K562 (cell line): ENCODE measurements at regions not wholly inside any gene's neighbourhood (a gene's known extent, or its start where the extent isn't known, plus 50 kb on each side); places are given as distances from the start of the nearest gene placed in this dataset.
A peak's percentile ranks its signal among the peaks of the same experiment; 100 is the strongest.

ENCODE experiments used
- BRD4 ChIP-seq: fragments of 200-600 bp; sonication (generic); IDR thresholded peaks from 2 replicates; pipeline ENCODE4 v1.6.1; 2017; ENCODE audit warnings: inconsistent platforms
- HMG20B ChIP-seq: fragments of 250-450 bp; sonication (Bioruptor Pico); IDR thresholded peaks from 2 replicates; pipeline ENCODE4 v1.5.0; 2021; ENCODE audit warnings: mild to moderate bottlenecking
- KLF10 ChIP-seq: fragments of 250-450 bp; sonication (Bioruptor Pico); IDR thresholded peaks from 2 replicates; pipeline ENCODE4 v1.6.1; 2021; ENCODE audit warnings: matching md5 sums
- MBD2 ChIP-seq: sonication (generic); IDR thresholded peaks from 2 replicates; pipeline ENCODE4 v1.6.1; 2016; ENCODE audit warnings: low read depth, borderline replicate concordance
- MTF1 ChIP-seq: fragments of 250-450 bp; sonication (Bioruptor Pico); IDR thresholded peaks from 2 replicates; pipeline ENCODE4 v1.9.0; 2021; ENCODE audit warnings: moderate library complexity, mild to moderate bottlenecking, inconsistent platforms, borderline replicate concordance
- NEUROD1 ChIP-seq: fragments of 150-350 bp; IDR thresholded peaks from 2 replicates; pipeline ENCODE4 v1.6.1; 2014; ENCODE audit warnings: borderline replicate concordance, low read length, low read depth; ENCODE audit not compliant: partially characterized antibody
- RCOR1 ChIP-seq, 2 experiments: IDR thresholded peaks; 2 replicates each; pipeline ENCODE4 v1.6.1; 2012; ENCODE audit warnings: low read depth in 2 of 2, low read length in 2 of 2, borderline replicate concordance in 1 of 2, improper control_type of control experiment in 1 of 2
- TCF7L2 ChIP-seq: fragments of 150-350 bp; IDR thresholded peaks from 2 replicates; pipeline ENCODE4 v1.6.1; 2016; ENCODE audit warnings: low read depth, mild to moderate bottlenecking, low read length, moderate library complexity
- TEAD1 ChIP-seq, 2 experiments: fragments of 450-650 bp in 1 of 2; sonication (generic) in 1 of 2; formaldehyde crosslinking; IDR thresholded peaks; 2 replicates each; pipeline versions ENCODE4 v1.4.0 to v1.8.0; 2020 to 2022; ENCODE audit warnings: mild to moderate bottlenecking in 2 of 2, missing genetic modification reagents in 1 of 2
- ZBED1 ChIP-seq: IDR thresholded peaks from 2 replicates; pipeline ENCODE4 v1.6.1; 2014
- ZNF586 ChIP-seq: fragments of 450-650 bp; formaldehyde crosslinking; conservative IDR thresholded peaks from 2 replicates; pipeline ENCODE4 v1.4.0; 2020; ENCODE audit warnings: mild to moderate bottlenecking, moderate library complexity
- TF ChIP-seq, protein P1 (sequence below): fragments of 250-450 bp; sonication (Bioruptor Pico); IDR thresholded peaks from 2 replicates; pipeline ENCODE4 v1.4.0; 2020
- TF ChIP-seq, protein P2 (sequence below): fragments of 450-650 bp; IDR thresholded peaks from 2 replicates; pipeline ENCODE4 v1.6.1; 2016; ENCODE audit warnings: low read depth, mild to moderate bottlenecking, moderate library complexity
- TF ChIP-seq, protein P3 (sequence below): fragments of 200-800 bp; sonication (Bioruptor generic); IDR thresholded peaks from 2 replicates; pipeline ENCODE4 v1.6.1; 2017; ENCODE audit warnings: missing genetic modification characterization, missing compliant biosample characterization

DNA sequence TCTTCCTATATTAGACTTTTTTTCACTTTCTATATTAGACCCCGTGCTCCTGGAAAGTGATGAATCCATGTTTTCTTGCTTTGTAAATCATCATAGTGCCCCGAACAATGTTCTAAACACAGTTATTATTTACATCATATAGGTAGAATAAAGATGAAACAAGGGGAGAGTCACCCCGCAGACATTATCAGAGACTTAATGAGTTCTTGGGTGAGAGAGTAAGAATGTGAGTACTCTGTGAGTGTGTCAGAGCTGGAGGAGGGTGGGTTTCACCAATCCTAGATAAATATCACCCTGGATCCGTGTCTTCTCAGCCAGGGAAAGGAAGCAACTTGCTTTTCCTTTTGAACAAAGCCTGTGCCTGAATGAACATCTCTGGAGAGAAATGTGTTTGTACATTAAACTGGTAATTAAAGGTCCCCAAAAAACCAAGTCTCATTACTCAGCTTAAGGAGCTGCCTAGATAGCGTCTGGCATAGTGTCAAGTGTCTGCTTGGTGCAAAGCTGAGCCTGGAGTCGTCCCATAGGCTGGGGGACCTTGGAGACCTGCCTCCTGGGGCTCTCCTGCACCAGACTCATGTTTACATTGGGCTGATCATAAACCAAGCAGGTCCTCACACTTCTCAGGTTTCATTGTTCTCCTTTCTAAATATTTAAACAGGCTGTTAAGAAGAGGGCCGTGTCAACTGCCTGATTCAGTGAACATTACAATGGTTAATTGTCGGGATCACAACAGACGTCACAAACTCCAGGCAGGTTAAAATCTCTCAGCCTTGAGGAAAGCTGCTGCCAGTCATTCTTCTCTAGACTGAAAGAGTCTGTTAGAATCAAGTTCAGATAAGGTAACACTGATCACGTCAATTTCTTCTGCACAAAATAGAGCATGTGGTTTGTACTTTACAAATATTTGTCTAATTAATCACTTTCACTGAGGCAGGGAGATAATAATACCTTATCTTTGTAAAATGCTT is 179.7 kb upstream of the MYLIP start (continued):
- TF ChIP-seq, protein P1, sequence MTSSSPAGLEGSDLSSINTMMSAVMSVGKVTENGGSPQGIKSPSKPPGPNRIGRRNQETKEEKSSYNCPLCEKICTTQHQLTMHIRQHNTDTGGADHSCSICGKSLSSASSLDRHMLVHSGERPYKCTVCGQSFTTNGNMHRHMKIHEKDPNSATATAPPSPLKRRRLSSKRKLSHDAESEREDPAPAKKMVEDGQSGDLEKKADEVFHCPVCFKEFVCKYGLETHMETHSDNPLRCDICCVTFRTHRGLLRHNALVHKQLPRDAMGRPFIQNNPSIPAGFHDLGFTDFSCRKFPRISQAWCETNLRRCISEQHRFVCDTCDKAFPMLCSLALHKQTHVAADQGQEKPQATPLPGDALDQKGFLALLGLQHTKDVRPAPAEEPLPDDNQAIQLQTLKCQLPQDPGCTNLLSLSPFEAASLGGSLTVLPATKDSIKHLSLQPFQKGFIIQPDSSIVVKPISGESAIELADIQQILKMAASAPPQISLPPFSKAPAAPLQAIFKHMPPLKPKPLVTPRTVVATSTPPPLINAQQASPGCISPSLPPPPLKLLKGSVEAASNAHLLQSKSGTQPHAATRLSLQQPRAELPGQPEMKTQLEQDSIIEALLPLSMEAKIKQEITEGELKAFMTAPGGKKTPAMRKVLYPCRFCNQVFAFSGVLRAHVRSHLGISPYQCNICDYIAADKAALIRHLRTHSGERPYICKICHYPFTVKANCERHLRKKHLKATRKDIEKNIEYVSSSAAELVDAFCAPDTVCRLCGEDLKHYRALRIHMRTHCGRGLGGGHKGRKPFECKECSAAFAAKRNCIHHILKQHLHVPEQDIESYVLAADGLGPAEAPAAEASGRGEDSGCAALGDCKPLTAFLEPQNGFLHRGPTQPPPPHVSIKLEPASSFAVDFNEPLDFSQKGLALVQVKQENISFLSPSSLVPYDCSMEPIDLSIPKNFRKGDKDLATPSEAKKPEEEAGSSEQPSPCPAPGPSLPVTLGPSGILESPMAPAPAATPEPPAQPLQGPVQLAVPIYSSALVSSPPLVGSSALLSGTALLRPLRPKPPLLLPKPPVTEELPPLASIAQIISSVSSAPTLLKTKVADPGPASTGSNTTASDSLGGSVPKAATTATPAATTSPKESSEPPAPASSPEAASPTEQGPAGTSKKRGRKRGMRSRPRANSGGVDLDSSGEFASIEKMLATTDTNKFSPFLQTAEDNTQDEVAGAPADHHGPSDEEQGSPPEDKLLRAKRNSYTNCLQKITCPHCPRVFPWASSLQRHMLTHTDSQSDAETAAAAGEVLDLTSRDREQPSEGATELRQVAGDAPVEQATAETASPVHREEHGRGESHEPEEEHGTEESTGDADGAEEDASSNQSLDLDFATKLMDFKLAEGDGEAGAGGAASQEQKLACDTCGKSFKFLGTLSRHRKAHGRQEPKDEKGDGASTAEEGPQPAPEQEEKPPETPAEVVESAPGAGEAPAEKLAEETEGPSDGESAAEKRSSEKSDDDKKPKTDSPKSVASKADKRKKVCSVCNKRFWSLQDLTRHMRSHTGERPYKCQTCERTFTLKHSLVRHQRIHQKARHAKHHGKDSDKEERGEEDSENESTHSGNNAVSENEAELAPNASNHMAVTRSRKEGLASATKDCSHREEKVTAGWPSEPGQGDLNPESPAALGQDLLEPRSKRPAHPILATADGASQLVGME (CRISPR knock-in tag): no peak
- TF ChIP-seq, protein P2, sequence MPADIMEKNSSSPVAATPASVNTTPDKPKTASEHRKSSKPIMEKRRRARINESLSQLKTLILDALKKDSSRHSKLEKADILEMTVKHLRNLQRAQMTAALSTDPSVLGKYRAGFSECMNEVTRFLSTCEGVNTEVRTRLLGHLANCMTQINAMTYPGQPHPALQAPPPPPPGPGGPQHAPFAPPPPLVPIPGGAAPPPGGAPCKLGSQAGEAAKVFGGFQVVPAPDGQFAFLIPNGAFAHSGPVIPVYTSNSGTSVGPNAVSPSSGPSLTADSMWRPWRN: no peak
- TF ChIP-seq HMG20B (CRISPR knock-in tag) (no peak), RCOR1 (IDR thresholded peaks at IDR 0.05; ENCODE audit: borderline replicate concordance in 1 of 2, low read depth in 2 of 2, low read length in 2 of 2) (0 out of 4 replicates have a peak, but pooled peaks of 1 of the 2 experiments have one; percentile 31), BRD4 (no peak), ZBED1 (no peak), TEAD1 (CRISPR knock-in tag; IDR thresholded peaks at IDR 0.05) (no peak), MTF1 (CRISPR knock-in tag) (no peak), TCF7L2 (no peak), NEUROD1 (no peak), ZNF586 (CRISPR knock-in tag) (no peak), MBD2 (no peak), KLF10 (CRISPR knock-in tag) (no peak)
- TF ChIP-seq, protein P3, sequence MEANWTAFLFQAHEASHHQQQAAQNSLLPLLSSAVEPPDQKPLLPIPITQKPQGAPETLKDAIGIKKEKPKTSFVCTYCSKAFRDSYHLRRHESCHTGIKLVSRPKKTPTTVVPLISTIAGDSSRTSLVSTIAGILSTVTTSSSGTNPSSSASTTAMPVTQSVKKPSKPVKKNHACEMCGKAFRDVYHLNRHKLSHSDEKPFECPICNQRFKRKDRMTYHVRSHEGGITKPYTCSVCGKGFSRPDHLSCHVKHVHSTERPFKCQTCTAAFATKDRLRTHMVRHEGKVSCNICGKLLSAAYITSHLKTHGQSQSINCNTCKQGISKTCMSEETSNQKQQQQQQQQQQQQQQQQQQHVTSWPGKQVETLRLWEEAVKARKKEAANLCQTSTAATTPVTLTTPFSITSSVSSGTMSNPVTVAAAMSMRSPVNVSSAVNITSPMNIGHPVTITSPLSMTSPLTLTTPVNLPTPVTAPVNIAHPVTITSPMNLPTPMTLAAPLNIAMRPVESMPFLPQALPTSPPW (CRISPR knock-in tag): no peak
